ENCODE measurements at regions not wholly inside any gene's neighbourhood (a gene's known extent, or its start where the extent isn't known, plus 50 kb on each side); places are given as distances from the start of the nearest gene placed in this dataset.

- TF ChIP-seq POLR2A (IDR thresholded peaks at IDR 0.05) (no peak), POLR2AphosphoS5 (IDR thresholded peaks at IDR 0.05) (no peak), CTCF (IDR thresholded peaks at IDR 0.05) (no peak)
- intact Hi-C loops (cut with DNase I; ENCODE audit: low total_unique reads): no loop called here
- H3K4me1 ChIP-seq: no peaks in the 10 kb centered on the region
- no peaks in the 10 kb centered on the region for H3K36me3 ChIP-seq
- DNase-seq (ENCODE audit: low spot score in 2 of 2): no peak
- no peaks in the 10 kb centered on the region for H3K9me3 ChIP-seq
- H3K4me3 ChIP-seq: no peak overlapping the region
- peaks cover 0 to 5% of the 10 kb centered on the region in 2 donors for H3K27me3 ChIP-seq
- no peak overlapping the region for H3K27ac ChIP-seq
Observed at GRCh38 chr12:3996322-3996721, 123.1 kb upstream of the PARP11 start.

DNA sequence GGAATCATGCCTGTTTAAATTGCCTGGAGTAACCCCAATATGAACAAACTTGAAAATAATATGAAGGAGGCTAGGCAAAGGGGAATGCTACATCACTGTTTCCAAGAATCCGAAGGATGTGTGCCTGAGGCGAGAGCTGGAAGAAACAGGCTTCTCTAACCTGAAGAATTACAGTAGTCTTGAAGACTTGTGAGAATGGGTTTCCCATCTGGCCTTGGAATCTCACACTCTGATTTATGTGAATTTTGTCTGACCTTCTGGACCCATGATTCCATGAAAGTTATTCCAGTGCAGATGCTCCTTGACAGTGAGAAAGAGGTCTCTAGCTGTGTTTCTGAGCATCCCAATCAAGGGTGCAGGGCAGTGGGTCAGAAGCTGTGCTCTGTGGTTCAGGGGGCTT is 122.1 kb upstream of the PARP11 start:
- intact Hi-C loops (cut with DNase I; ENCODE audit: low total_unique reads): no loop called here
- TF ChIP-seq POLR2AphosphoS5 (IDR thresholded peaks at IDR 0.05) (no peak), POLR2A (IDR thresholded peaks at IDR 0.05) (no peak), CTCF (IDR thresholded peaks at IDR 0.05) (no peak)

DNA sequence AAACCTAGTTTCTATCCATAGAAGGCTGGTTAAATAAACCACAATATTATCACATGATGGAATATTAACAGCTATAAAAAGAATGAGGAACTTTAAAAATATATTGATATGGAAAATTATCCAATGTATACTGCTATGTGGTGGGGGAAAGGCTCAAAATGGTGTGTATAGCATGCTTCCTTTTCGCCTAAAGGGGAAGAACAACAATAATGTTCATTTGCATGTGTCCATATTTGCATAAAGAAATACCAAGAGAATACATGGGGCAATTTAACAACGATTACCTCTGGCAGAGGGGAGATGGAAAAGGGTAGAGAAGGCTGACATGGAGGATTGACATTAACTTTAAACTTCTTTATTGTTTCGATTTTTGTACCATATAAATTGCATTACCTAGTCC is 121.3 kb upstream of the PARP11 start:
- Histone ChIP-seq H3K36me3 (no peaks in the 10 kb centered on the region), H3K4me1 (no peaks in the 10 kb centered on the region), H3K9me3 (no peaks in the 10 kb centered on the region), H3K4me3 (no peak overlapping the region), H3K27me3 (peaks cover 0 to 5% of the 10 kb centered on the region in 2 donors), H3K27ac (no peak overlapping the region)
- intact Hi-C loops (cut with DNase I; ENCODE audit: low total_unique reads): no loop called here
- no peak for TF ChIP-seq CTCF (IDR thresholded peaks at IDR 0.05)
- no peak for TF ChIP-seq POLR2AphosphoS5 (IDR thresholded peaks at IDR 0.05)
- no peak for TF ChIP-seq POLR2A (IDR thresholded peaks at IDR 0.05)
- DNase-seq (ENCODE audit: low spot score in 2 of 2): no peak

More for the DNA sequence above, 122.1 kb upstream of the PARP11 start:
- Histone ChIP-seq H3K9me3 (no peaks in the 10 kb centered on the region), H3K4me1 (no peaks in the 10 kb centered on the region), H3K4me3 (no peak overlapping the region), H3K27ac (no peak overlapping the region), H3K27me3 (peaks cover 0 to 5% of the 10 kb centered on the region in 2 donors), H3K36me3 (no peaks in the 10 kb centered on the region)
- DNase-seq (ENCODE audit: low spot score in 2 of 2): no peak

DNA sequence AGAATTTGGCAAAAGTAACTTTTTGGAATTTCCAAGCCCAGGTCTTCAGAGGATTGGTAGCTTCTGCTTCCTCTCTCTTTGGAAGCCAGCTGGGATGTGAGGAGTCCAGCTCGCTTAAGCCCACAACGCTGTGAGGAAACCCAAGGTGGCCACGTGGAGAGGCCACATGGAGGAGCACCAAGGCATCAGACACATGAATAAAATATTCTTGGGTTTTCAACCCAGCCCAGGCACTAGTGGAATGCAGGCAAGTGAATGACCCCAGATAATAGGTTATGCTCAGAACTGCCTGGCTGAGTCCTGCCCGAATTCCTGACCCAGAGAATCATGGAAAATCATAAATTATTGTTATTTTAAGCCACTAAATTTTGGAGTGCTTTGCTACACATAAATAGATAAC is 119.7 kb upstream of the PARP11 start:
- H3K27ac ChIP-seq: no peak overlapping the region
- H3K36me3 ChIP-seq: no peaks in the 10 kb centered on the region
- H3K4me1 ChIP-seq: no peaks in the 10 kb centered on the region
- no peaks in the 10 kb centered on the region for H3K9me3 ChIP-seq
- peaks cover 0 to 5% of the 10 kb centered on the region in 2 donors for H3K27me3 ChIP-seq
- TF ChIP-seq CTCF (IDR thresholded peaks at IDR 0.05): no peak
- no peak for TF ChIP-seq POLR2AphosphoS5 (IDR thresholded peaks at IDR 0.05)
- TF ChIP-seq POLR2A (IDR thresholded peaks at IDR 0.05): no peak
- no peak for DNase-seq (ENCODE audit: low spot score in 2 of 2)
- intact Hi-C loops (cut with DNase I; ENCODE audit: low total_unique reads): no loop called here
- no peak overlapping the region for H3K4me3 ChIP-seq

- TF ChIP-seq POLR2AphosphoS5 (IDR thresholded peaks at IDR 0.05) (no peak), CTCF (IDR thresholded peaks at IDR 0.05) (no peak), POLR2A (IDR thresholded peaks at IDR 0.05) (no peak)
- H3K27me3 ChIP-seq: peaks cover 0 to 5% of the 10 kb centered on the region in 2 donors
- no peaks in the 10 kb centered on the region for H3K36me3 ChIP-seq
- no peak overlapping the region for H3K27ac ChIP-seq
- H3K4me1 ChIP-seq: no peaks in the 10 kb centered on the region
- H3K4me3 ChIP-seq: no peak overlapping the region
- DNase-seq (ENCODE audit: low spot score in 2 of 2): no peak
- intact Hi-C loops (cut with DNase I; ENCODE audit: low total_unique reads): no loop called here
- no peaks in the 10 kb centered on the region for H3K9me3 ChIP-seq
Observed at GRCh38 chr12:3991798-3992580, 118.8 kb upstream of the PARP11 start.

Data from breast epithelium (tissue), 4 donors.